GM04503 (cell line): ENCODE measurements at regions not wholly inside any gene's neighbourhood (a gene's known extent, or its start where the extent isn't known, plus 50 kb on each side); places are given as distances from the start of the nearest gene placed in this dataset.
"Not testable (repeated sequence)": the region's sequence is repeated elsewhere in the genome, so short reads cannot be mapped to it uniquely, and the experiment has no call there.

Experiments used
- DNase-seq: peaks from one replicate; pipeline ENCODE4 v3.0.0-alpha.2; 2012; ENCODE audit warnings: low read depth

- no peak for DNase-seq
These were observed 160.2 kb downstream of the SH2D4B start for GRCh38 chr10:80697926-80698325.

- peak; percentile 1 for DNase-seq
These were observed 161.9 kb downstream of the SH2D4B start for GRCh38 chr10:80699602-80700039.

GRCh38 chr10:80700252-80700651, 162.6 kb downstream of the SH2D4B start:
- DNase-seq, result no peak

- no peak for DNase-seq
These were observed 163.2 kb downstream of the SH2D4B start for GRCh38 chr10:80700760-80701444.

- no peak for DNase-seq
These were observed 164.0 kb downstream of the SH2D4B start for GRCh38 chr10:80701706-80702105.

- no peak for DNase-seq
These were observed 164.4 kb downstream of the SH2D4B start for GRCh38 chr10:80702143-80702542.

- DNase-seq, result no peak
These were observed 168.2 kb downstream of the SH2D4B start for GRCh38 chr10:80705899-80706298.

- no peak for DNase-seq
These were observed 170.5 kb downstream of the SH2D4B start for GRCh38 chr10:80708185-80708584.

GRCh38 chr10:80708808-80709207, 171.1 kb downstream of the SH2D4B start:
- DNase-seq, result no peak

- DNase-seq, result no peak
These were observed 172.2 kb downstream of the SH2D4B start for GRCh38 chr10:80709866-80710265.

- DNase-seq, result no peak
These were observed 175.8 kb downstream of the SH2D4B start for GRCh38 chr10:80713398-80713928.

- no peak for DNase-seq
These were observed 176.9 kb downstream of the SH2D4B start for GRCh38 chr10:80714566-80714965.

- DNase-seq, result no peak
These were observed 180.3 kb downstream of the SH2D4B start for GRCh38 chr10:80718024-80718423.

- no peak for DNase-seq
These were observed 182.2 kb downstream of the SH2D4B start for GRCh38 chr10:80719935-80720334.

- no peak for DNase-seq
These were observed 182.8 kb downstream of the SH2D4B start for GRCh38 chr10:80720549-80720948.

GRCh38 chr10:80728354-80728753, 190.7 kb downstream of the SH2D4B start:
- DNase-seq, result not testable (repeated sequence)

- no peak for DNase-seq
These were observed 192.2 kb downstream of the SH2D4B start for GRCh38 chr10:80729896-80730295.

GRCh38 chr10:80730522-80730921, 192.8 kb downstream of the SH2D4B start:
- DNase-seq, result no peak

GRCh38 chr10:80734589-80734988, 196.9 kb downstream of the SH2D4B start:
- no peak for DNase-seq

GRCh38 chr10:80737209-80737608, 199.5 kb downstream of the SH2D4B start:
- DNase-seq, result no peak

- no peak for DNase-seq
These were observed 201.6 kb downstream of the SH2D4B start for GRCh38 chr10:80739328-80739727.

GRCh38 chr10:80739963-80740715, 202.4 kb downstream of the SH2D4B start:
- DNase-seq, result no peak

GRCh38 chr10:80741278-80741677, 203.6 kb downstream of the SH2D4B start:
- DNase-seq, result no peak
